Right cardiac atrium (tissue), 5 donors: ENCODE measurements at regions not wholly inside any gene's neighbourhood (a gene's known extent, or its start where the extent isn't known, plus 50 kb on each side); places are given as distances from the start of the nearest gene placed in this dataset.

Experiments used
- ATAC-seq, 2 donors: fragments of 200-7000 bp; cut with Tn5 transposase; one replicate each; pipeline versions ENCODE4 v1.8.0 to v1.9.1; 2020; ENCODE audit warnings: moderate library complexity in 2 of 2, mild to moderate bottlenecking in 1 of 2
- DNase-seq, 3 donors: peaks; one replicate each; pipeline ENCODE4 v3.0.0-alpha.2; 2020
- H3K27ac ChIP-seq: one replicate; pipeline ENCODE4 v1.5.1; 2013; ENCODE audit warnings: mild to moderate bottlenecking, low read length, control low read depth, moderate library complexity
- H3K27me3 ChIP-seq: one replicate; pipeline ENCODE4 v1.6.1; 2013; ENCODE audit not compliant: control insufficient read depth, insufficient read depth
- H3K4me1 ChIP-seq: one replicate; pipeline ENCODE4 v1.6.1; 2013; ENCODE audit warnings: low read length; ENCODE audit not compliant: control insufficient read depth, insufficient read depth
- H3K4me3 ChIP-seq: one replicate; pipeline ENCODE4 v1.5.1; 2013; ENCODE audit warnings: low read length, control low read depth
- H3K9me3 ChIP-seq: one replicate; pipeline ENCODE4 v1.6.1; 2013; ENCODE audit warnings: low read length; ENCODE audit not compliant: control insufficient read depth
- WGBS: extraction: QIAGEN DNeasy Blood & Tissue Kit; methylation state at CpG from one replicate; pipeline ENCODE4 v1.1.7; 2013; 5-methylcytosine and 5-hydroxymethylcytosine counted together
- intact Hi-C, 4 donors: fragments of 100-400 bp; cut with DNase I; formaldehyde crosslinking; loops; one replicate each; pipeline versions ENCODE4 v1.11.0 to v1.14.0; 2022 to 2023
- donor health status: healthy with polysubstance abuse.
- donor health status: DM: no; HTN: yes; CAD: no.
- donor health status: DM: no; HTN: no; CAD: no.
- donor health status: DM: no; HTN: yes; CAD: no; lungs with severe emphysema.
- donor health status: DM: yes; HTN: yes; CAD: no.

GRCh38 chr15:70503798-70504298 lies 259.5 kb downstream of the UACA start:
- no peak for ATAC-seq
- intact Hi-C loops = no loop called here

GRCh38 chr15:70503073-70503745 lies 260.1 kb downstream of the UACA start:
- peaks cover 12% of the 10 kb centered on the region for H3K4me1 ChIP-seq
- ATAC-seq = no peak
- H3K27ac ChIP-seq = no peak overlapping the region

More at GRCh38 chr15:70503798-70504298, 259.5 kb downstream of the UACA start:
- no peaks in the 10 kb centered on the region for H3K9me3 ChIP-seq
- no peaks in the 10 kb centered on the region for H3K27me3 ChIP-seq
- no peak overlapping the region for H3K4me3 ChIP-seq
- no peak overlapping the region for H3K27ac ChIP-seq
- no peak for DNase-seq
- peaks cover 12% of the 10 kb centered on the region for H3K4me1 ChIP-seq
- WGBS = 74% methylated on average over 10 of the region's 10 CpGs

GRCh38 chr15:70502529-70502928 lies 260.8 kb downstream of the UACA start:
- no peaks in the 10 kb centered on the region for H3K9me3 ChIP-seq
- intact Hi-C loops = no loop called here
- no peak for ATAC-seq
- whole genome bisulfite sequencing = 91% methylated on average over 10 of the region's 10 CpGs
- H3K4me3 ChIP-seq = no peak overlapping the region
- no peak for DNase-seq
- no peaks in the 10 kb centered on the region for H3K27me3 ChIP-seq
- no peak overlapping the region for H3K27ac ChIP-seq
- H3K4me1 ChIP-seq = peaks cover 12% of the 10 kb centered on the region

More at GRCh38 chr15:70503073-70503745, 260.1 kb downstream of the UACA start:
- Histone ChIP-seq H3K27me3 (no peaks in the 10 kb centered on the region), H3K9me3 (no peaks in the 10 kb centered on the region), H3K4me3 (no peak overlapping the region)
- intact Hi-C loops = no loop called here
- 84% methylated on average over 8 of the region's 8 CpGs for WGBS
- no peak for DNase-seq

- H3K27me3 ChIP-seq = no peaks in the 10 kb centered on the region
- 93% methylated on average over 4 of the region's 4 CpGs for WGBS
These were observed 261.5 kb downstream of the UACA start for GRCh38 chr15:70501849-70502248.

GRCh38 chr15:70501121-70501727 lies 262.1 kb downstream of the UACA start:
- ATAC-seq (no peak), DNase-seq (no peak)
- Histone ChIP-seq H3K4me1 (peaks cover 12% of the 10 kb centered on the region), H3K9me3 (no peaks in the 10 kb centered on the region), H3K27ac (no peak overlapping the region), H3K27me3 (no peaks in the 10 kb centered on the region), H3K4me3 (no peak overlapping the region)
- WGBS = 95% methylated on average over 8 of the region's 8 CpGs
- intact Hi-C loops = no loop called here

More at GRCh38 chr15:70501849-70502248, 261.5 kb downstream of the UACA start:
- ATAC-seq (no peak), DNase-seq (no peak)
- Histone ChIP-seq H3K4me1 (peaks cover 12% of the 10 kb centered on the region), H3K9me3 (no peaks in the 10 kb centered on the region), H3K27ac (no peak overlapping the region), H3K4me3 (no peak overlapping the region)
- intact Hi-C loops = no loop called here

GRCh38 chr15:70499791-70500190 lies 263.6 kb downstream of the UACA start:
- peaks cover 10% of the 10 kb centered on the region for H3K4me1 ChIP-seq
- intact Hi-C loops = no loop called here
- no peak for ATAC-seq
- H3K27ac ChIP-seq = no peak overlapping the region
- H3K4me3 ChIP-seq = no peak overlapping the region
- whole genome bisulfite sequencing = 78% methylated on average over 4 of the region's 4 CpGs
- no peak for DNase-seq
- H3K27me3 ChIP-seq = no peaks in the 10 kb centered on the region
- no peaks in the 10 kb centered on the region for H3K9me3 ChIP-seq

- intact Hi-C loops = no loop called here
- Histone ChIP-seq H3K4me1 (no peaks in the 10 kb centered on the region), H3K27ac (no peak overlapping the region), H3K27me3 (no peaks in the 10 kb centered on the region), H3K4me3 (no peak overlapping the region), H3K9me3 (no peaks in the 10 kb centered on the region)
- whole genome bisulfite sequencing = 97% methylated on average over 12 of the region's 12 CpGs
- DNase-seq = no peak
- no peak for ATAC-seq
These were observed 265.2 kb downstream of the UACA start for GRCh38 chr15:70498096-70498626.

GRCh38 chr15:70497661-70498060 lies 265.7 kb downstream of the UACA start:
- Histone ChIP-seq H3K27ac (no peak overlapping the region), H3K9me3 (no peaks in the 10 kb centered on the region), H3K27me3 (no peaks in the 10 kb centered on the region), H3K4me1 (no peaks in the 10 kb centered on the region), H3K4me3 (no peak overlapping the region)
- WGBS = 77% methylated on average over 7 of the region's 7 CpGs
- DNase-seq = no peak
- no peak for ATAC-seq
- intact Hi-C loops = no loop called here

- no peak overlapping the region for H3K27ac ChIP-seq
- no peak overlapping the region for H3K4me3 ChIP-seq
- H3K9me3 ChIP-seq = no peaks in the 10 kb centered on the region
- intact Hi-C loops = no loop called here
- WGBS = 93% methylated on average over 4 of the region's 4 CpGs
- no peak for DNase-seq
- H3K4me1 ChIP-seq = no peaks in the 10 kb centered on the region
- H3K27me3 ChIP-seq = no peaks in the 10 kb centered on the region
- ATAC-seq = no peak
These were observed 267.3 kb downstream of the UACA start for GRCh38 chr15:70495991-70496599.

- 53% methylated on average over 8 of the region's 8 CpGs for WGBS
- H3K4me1 ChIP-seq = no peaks in the 10 kb centered on the region
- H3K27ac ChIP-seq = no peak overlapping the region
- intact Hi-C loops = no loop called here
- H3K4me3 ChIP-seq = no peak overlapping the region
- ATAC-seq (peak in 1 of 2 donors; percentile 17), DNase-seq (no peak)
- H3K9me3 ChIP-seq = no peaks in the 10 kb centered on the region
- H3K27me3 ChIP-seq = no peaks in the 10 kb centered on the region
These were observed 268.3 kb downstream of the UACA start for GRCh38 chr15:70494852-70495571.

- no peak for DNase-seq
- no peak overlapping the region for H3K27ac ChIP-seq
- no peak overlapping the region for H3K4me3 ChIP-seq
- WGBS = 93% methylated on average over 4 of the region's 4 CpGs
- no peaks in the 10 kb centered on the region for H3K4me1 ChIP-seq
- ATAC-seq = no peak
- no peaks in the 10 kb centered on the region for H3K9me3 ChIP-seq
- intact Hi-C loops = no loop called here
- no peaks in the 10 kb centered on the region for H3K27me3 ChIP-seq
These were observed 268.9 kb downstream of the UACA start for GRCh38 chr15:70494517-70494851.
